Heart left ventricle (tissue), 13 donors: ENCODE measurements at regions not wholly inside any gene's neighbourhood (a gene's known extent, or its start where the extent isn't known, plus 50 kb on each side); places are given as distances from the start of the nearest gene placed in this dataset.

Source experiments
- POLR2A ChIP-seq, 2 donors: fragments of 450-650 bp; IDR thresholded peaks; one replicate each; pipeline ENCODE4 v1.6.1; 2017; ENCODE audit warnings: antibody characterized with exemption in 2 of 2, mild to moderate bottlenecking in 2 of 2, moderate library complexity in 2 of 2
- TF ChIP-seq, protein P1 (sequence below), 12 donors: fragments of 200-600 bp; sonication (generic) in 4 of 12; IDR thresholded peaks; one replicate each; pipeline versions ENCODE4 v1.5.0 to v1.8.0; 2018 to 2022; ENCODE audit warnings: antibody characterized with exemption in 12 of 12, mild to moderate bottlenecking in 5 of 12
- donor health status: ischemic (EF 13 %, LVEDD 7.1; RV severe dilation, severe dysfunction).
- donor health status: DM: no; HTN: yes; CAD: no.
- donor health status: DM: no; HTN: no; CAD: no.
- donor health status: ischemic (EF 25% LVEDD 6.9; RV normal size, moderate dysfunction).
- donor health status: ischemic (EF 25% LVEDD 5.7; RV mildly dilated, moderate dysfunction).
- donor health status: ischemic (EF 35%, LVEDD 5.7; RV mildly dilated, moderate dysfunction).
- donor health status: nonischemic (EF 11% LVEDD 7.7; RV severe dilation, severe dysfunction).
- donor health status: DM: yes; HTN: yes; CAD: no.
- donor health status: PGD.
- donor health status: ischemic (EF 29% LVEDD 5.4; RV normal size, mild dysfunction).
- donor health status: nonischemic (EF 23%, LVEDD 6.1; RV moderate dilation, normal function).

DNA sequence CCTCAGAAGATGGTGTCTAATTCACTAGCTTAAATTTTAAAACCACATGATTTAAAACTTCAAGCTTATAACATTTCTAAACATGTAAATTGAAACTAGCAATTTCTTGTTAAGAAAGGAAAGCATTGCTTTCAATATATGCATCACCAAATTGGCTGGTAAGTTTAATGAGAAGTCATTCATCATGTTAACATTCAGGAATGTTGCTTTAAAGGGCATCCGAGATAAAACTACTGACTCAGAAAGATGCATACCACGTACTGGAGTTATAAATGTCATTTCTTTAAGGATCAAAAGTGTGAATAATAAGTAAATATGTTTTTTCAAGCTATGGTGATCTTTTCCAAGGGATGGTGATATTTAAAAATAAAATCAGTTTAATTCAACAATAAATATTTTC, 83.3 kb upstream of the VCX2 start:
- TF ChIP-seq, protein P1, sequence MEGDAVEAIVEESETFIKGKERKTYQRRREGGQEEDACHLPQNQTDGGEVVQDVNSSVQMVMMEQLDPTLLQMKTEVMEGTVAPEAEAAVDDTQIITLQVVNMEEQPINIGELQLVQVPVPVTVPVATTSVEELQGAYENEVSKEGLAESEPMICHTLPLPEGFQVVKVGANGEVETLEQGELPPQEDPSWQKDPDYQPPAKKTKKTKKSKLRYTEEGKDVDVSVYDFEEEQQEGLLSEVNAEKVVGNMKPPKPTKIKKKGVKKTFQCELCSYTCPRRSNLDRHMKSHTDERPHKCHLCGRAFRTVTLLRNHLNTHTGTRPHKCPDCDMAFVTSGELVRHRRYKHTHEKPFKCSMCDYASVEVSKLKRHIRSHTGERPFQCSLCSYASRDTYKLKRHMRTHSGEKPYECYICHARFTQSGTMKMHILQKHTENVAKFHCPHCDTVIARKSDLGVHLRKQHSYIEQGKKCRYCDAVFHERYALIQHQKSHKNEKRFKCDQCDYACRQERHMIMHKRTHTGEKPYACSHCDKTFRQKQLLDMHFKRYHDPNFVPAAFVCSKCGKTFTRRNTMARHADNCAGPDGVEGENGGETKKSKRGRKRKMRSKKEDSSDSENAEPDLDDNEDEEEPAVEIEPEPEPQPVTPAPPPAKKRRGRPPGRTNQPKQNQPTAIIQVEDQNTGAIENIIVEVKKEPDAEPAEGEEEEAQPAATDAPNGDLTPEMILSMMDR (IDR thresholded peaks at IDR 0.05) = no peak
- TF ChIP-seq POLR2A (IDR thresholded peaks at IDR 0.05) = no peak
